Fibroblast of lung (primary cell): ENCODE measurements at regions not wholly inside any gene's neighbourhood (a gene's known extent, or its start where the extent isn't known, plus 50 kb on each side); places are given as distances from the start of the nearest gene placed in this dataset.

Source experiments
- CTCF ChIP-seq, 2 donors: IDR thresholded peaks in 1 of 2; conservative IDR thresholded peaks in 1 of 2; 1 replicate in 1 of 2; 2 replicates in 1 of 2; pipeline ENCODE4 v1.5.1; 2011 to 2012; ENCODE audit warnings: low read length in 2 of 2, control low read depth in 1 of 2, inconsistent platforms in 1 of 2, low read depth in 1 of 2, mild to moderate bottlenecking in 1 of 2
- EZH2 ChIP-seq: IDR thresholded peaks from 2 replicates; pipeline ENCODE4 v1.5.1; 2012; ENCODE audit warnings: low read length, control low read depth, mild to moderate bottlenecking; ENCODE audit errors: missing control alignments

GRCh38 chr5:82386576-82386975 lies 108.4 kb upstream of the RPS23 start:
- TF ChIP-seq CTCF (conservative IDR thresholded peaks at IDR 0.05 in 1 of 2, IDR thresholded peaks at IDR 0.05 in 1 of 2; ENCODE audit: low read depth in 1 of 2, low read length in 2 of 2) (no peak), EZH2 (no peak)
